ENCODE measurements at regions not wholly inside any gene's neighbourhood (a gene's known extent, or its start where the extent isn't known, plus 50 kb on each side); places are given as distances from the start of the nearest gene placed in this dataset.

DNA sequence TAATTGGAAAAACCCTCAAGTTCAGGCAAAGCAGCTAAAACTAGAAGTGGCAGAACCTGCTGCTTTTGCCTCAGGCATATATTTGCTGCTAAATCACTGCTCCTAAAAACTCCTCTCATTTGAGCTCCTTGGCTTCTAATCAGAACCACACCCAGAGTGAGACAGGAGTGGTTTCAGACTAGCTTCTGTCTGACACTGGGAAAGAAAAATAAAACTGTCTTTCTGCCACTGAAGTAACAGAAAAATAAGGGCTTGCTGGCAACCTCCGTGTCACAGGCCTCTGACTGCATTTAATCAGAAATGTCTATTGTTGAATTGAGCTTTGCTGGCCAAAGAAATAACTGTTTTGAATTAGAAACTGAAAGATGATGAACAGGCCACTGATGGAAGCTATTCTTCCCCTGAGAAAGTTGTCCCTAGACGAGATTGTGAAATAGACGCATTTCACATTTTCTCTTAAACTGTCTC lies 52.1 kb upstream of the RAP2C start:
- TF ChIP-seq, protein P1, sequence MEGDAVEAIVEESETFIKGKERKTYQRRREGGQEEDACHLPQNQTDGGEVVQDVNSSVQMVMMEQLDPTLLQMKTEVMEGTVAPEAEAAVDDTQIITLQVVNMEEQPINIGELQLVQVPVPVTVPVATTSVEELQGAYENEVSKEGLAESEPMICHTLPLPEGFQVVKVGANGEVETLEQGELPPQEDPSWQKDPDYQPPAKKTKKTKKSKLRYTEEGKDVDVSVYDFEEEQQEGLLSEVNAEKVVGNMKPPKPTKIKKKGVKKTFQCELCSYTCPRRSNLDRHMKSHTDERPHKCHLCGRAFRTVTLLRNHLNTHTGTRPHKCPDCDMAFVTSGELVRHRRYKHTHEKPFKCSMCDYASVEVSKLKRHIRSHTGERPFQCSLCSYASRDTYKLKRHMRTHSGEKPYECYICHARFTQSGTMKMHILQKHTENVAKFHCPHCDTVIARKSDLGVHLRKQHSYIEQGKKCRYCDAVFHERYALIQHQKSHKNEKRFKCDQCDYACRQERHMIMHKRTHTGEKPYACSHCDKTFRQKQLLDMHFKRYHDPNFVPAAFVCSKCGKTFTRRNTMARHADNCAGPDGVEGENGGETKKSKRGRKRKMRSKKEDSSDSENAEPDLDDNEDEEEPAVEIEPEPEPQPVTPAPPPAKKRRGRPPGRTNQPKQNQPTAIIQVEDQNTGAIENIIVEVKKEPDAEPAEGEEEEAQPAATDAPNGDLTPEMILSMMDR (conservative IDR thresholded peaks at IDR 0.05): no peak
- TF ChIP-seq ZFX (IDR thresholded peaks at IDR 0.05): no peak
